Neural progenitor cell (in vitro differentiated cells): ENCODE measurements at regions not wholly inside any gene's neighbourhood (a gene's known extent, or its start where the extent isn't known, plus 50 kb on each side); places are given as distances from the start of the nearest gene placed in this dataset.

Source experiments
- DNase-seq: peaks from one replicate; pipeline ENCODE4 v3.0.0-alpha.2; 2016; ENCODE audit warnings: low spot score
- H2AFZ ChIP-seq: fragments of 200-600 bp; sonication (generic); replicated peaks from 2 replicates; pipeline ENCODE4 v1.6.1; 2016; ENCODE audit warnings: antibody characterized with exemption
- H3F3A ChIP-seq: fragments of 200-600 bp; sonication (generic); 2 replicates; pipeline ENCODE4 v1.6.1; 2016; ENCODE audit warnings: antibody characterized with exemption, low read depth
- H3K27ac ChIP-seq: fragments of 200-600 bp; sonication (generic); 2 replicates; pipeline ENCODE4 v1.5.1; 2016; ENCODE audit warnings: mild to moderate bottlenecking
- H3K27me3 ChIP-seq: fragments of 200-600 bp; sonication (generic); 2 replicates; pipeline ENCODE4 v1.6.1; 2016; ENCODE audit warnings: mild to moderate bottlenecking, moderate library complexity
- H3K36me3 ChIP-seq: fragments of 200-600 bp; sonication (generic); 2 replicates; pipeline ENCODE4 v1.5.1; 2016
- H3K4me1 ChIP-seq: fragments of 200-600 bp; sonication (generic); 2 replicates; pipeline ENCODE4 v1.6.1; 2016; ENCODE audit warnings: mixed run types
- H3K4me2 ChIP-seq: fragments of 200-600 bp; sonication (generic); 2 replicates; pipeline ENCODE4 v1.6.1; 2016
- H3K4me3 ChIP-seq: fragments of 200-600 bp; sonication (generic); 2 replicates; pipeline ENCODE4 v1.5.1; 2016
- H3K79me2 ChIP-seq: fragments of 200-600 bp; sonication (generic); 2 replicates; pipeline ENCODE4 v1.6.1; 2016; ENCODE audit warnings: low read depth
- H3K9ac ChIP-seq: fragments of 200-600 bp; sonication (generic); 2 replicates; pipeline ENCODE4 v1.6.1; 2016
- H3K9me3 ChIP-seq: fragments of 200-600 bp; sonication (generic); 2 replicates; pipeline ENCODE4 v1.5.1; 2016; ENCODE audit warnings: low read depth
- H4K20me1 ChIP-seq: fragments of 200-600 bp; sonication (generic); 2 replicates; pipeline ENCODE4 v1.6.1; 2016; ENCODE audit warnings: low read depth
- H3K27ac Mint-ChIP-seq: 3 replicates; pipeline ENCODE4 v1.8.0; 2021; ENCODE audit warnings: mixed read lengths
- H3K27me3 Mint-ChIP-seq: 2 replicates; pipeline ENCODE4 v1.8.0; 2022; ENCODE audit warnings: low read depth, mild to moderate bottlenecking, inconsistent platforms, moderate library complexity, mixed read lengths; ENCODE audit not compliant: insufficient read depth
- H3K36me3 Mint-ChIP-seq: 3 replicates; pipeline ENCODE4 v1.8.0; 2021; ENCODE audit warnings: mixed read lengths
- H3K4me1 Mint-ChIP-seq: 3 replicates; pipeline ENCODE4 v1.8.0; 2021; ENCODE audit warnings: mixed read lengths
- H3K4me3 Mint-ChIP-seq: 3 replicates; pipeline ENCODE4 v1.8.0; 2021; ENCODE audit warnings: mild to moderate bottlenecking, moderate library complexity, mixed read lengths
- H3K9me3 Mint-ChIP-seq: 3 replicates; pipeline ENCODE4 v1.8.0; 2020; ENCODE audit warnings: mixed read lengths
- EZH2 ChIP-seq: fragments of 200-600 bp; sonication (generic); IDR thresholded peaks from 2 replicates; pipeline ENCODE4 v1.6.1; 2017; ENCODE audit warnings: antibody characterized with exemption, mild to moderate bottlenecking, moderate library complexity
- EZH2phosphoT487 ChIP-seq: fragments of 200-600 bp; sonication (generic); IDR thresholded peaks from 2 replicates; pipeline ENCODE4 v1.6.1; 2017; ENCODE audit warnings: antibody characterized with exemption
- TF ChIP-seq, protein P1 (sequence below): fragments of 200-600 bp; sonication (generic); IDR thresholded peaks from 2 replicates; pipeline ENCODE4 v1.5.1; 2017; ENCODE audit warnings: antibody characterized with exemption, mild to moderate bottlenecking

DNA sequence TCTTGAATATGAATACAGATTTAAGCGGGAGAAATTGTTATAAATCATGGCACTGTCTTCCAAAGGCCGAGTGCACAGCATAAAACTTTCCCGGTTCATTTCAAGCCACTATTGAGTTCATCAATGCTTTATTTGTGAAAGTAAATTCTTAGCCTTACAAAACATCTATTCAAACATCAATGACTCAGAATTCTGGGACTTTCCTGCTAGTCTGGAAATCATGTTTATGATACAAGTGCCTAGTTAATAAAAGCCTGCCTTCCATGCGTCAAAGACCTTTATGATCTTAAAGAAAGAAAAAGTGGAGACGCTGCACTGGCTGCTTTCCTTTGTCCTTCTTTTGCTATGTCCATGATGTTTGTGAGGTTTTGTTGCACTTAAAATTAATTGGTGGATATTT lies 137.7 kb downstream of the SETD4 start:
- Histone ChIP-seq H3K9ac (no peak overlapping the region), H3K4me3 (no peak overlapping the region), H3K79me2 (no peaks in the 10 kb centered on the region), H2AFZ (no peak overlapping the region), H4K20me1 (no peaks in the 10 kb centered on the region), H3K4me2 (no peak overlapping the region), H3K36me3 (no peaks in the 10 kb centered on the region), H3K4me1 (no peaks in the 10 kb centered on the region), H3K9me3 (no peaks in the 10 kb centered on the region), H3K27ac (no peak overlapping the region), H3F3A (no peaks in the 10 kb centered on the region), H3K27me3 (no peaks in the 10 kb centered on the region)
- H3K9me3 Mint-ChIP-seq, result peaks cover 3% of the 10 kb centered on the region
- no peak for DNase-seq
- TF ChIP-seq, protein P1, sequence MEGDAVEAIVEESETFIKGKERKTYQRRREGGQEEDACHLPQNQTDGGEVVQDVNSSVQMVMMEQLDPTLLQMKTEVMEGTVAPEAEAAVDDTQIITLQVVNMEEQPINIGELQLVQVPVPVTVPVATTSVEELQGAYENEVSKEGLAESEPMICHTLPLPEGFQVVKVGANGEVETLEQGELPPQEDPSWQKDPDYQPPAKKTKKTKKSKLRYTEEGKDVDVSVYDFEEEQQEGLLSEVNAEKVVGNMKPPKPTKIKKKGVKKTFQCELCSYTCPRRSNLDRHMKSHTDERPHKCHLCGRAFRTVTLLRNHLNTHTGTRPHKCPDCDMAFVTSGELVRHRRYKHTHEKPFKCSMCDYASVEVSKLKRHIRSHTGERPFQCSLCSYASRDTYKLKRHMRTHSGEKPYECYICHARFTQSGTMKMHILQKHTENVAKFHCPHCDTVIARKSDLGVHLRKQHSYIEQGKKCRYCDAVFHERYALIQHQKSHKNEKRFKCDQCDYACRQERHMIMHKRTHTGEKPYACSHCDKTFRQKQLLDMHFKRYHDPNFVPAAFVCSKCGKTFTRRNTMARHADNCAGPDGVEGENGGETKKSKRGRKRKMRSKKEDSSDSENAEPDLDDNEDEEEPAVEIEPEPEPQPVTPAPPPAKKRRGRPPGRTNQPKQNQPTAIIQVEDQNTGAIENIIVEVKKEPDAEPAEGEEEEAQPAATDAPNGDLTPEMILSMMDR, result no peak
- no peak for TF ChIP-seq EZH2phosphoT487
- no peak for TF ChIP-seq EZH2
- no peaks in the 10 kb centered on the region for H3K27me3 Mint-ChIP-seq
- H3K4me3 Mint-ChIP-seq, result no peak overlapping the region
- H3K27ac Mint-ChIP-seq, result no peak overlapping the region
- H3K4me1 Mint-ChIP-seq, result peaks cover 3% of the 10 kb centered on the region
- no peaks in the 10 kb centered on the region for H3K36me3 Mint-ChIP-seq

DNA sequence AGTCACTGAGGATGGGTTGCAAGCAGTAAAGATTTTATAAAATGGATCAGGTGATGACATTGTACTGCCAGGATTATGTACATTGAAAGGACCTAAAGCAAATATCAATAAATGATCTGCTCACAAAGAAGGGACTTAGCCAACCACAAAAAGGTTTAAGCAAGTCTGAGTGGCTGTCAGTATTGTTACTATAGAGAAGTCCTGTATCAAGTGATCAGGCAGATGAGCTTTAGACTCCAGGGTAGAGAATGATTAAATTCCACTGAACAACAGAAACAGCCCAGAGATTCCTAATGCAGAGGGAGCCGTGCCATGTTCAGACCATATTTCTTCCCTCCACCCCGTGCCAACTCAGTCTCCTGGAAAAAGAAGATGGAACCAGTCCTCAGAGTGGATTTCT lies 138.9 kb downstream of the SETD4 start:
- Histone ChIP-seq H3K4me1 (no peaks in the 10 kb centered on the region), H3K9me3 (no peaks in the 10 kb centered on the region), H3K79me2 (no peaks in the 10 kb centered on the region), H4K20me1 (no peaks in the 10 kb centered on the region), H3K27ac (no peak overlapping the region), H3K4me2 (no peak overlapping the region), H3K36me3 (no peaks in the 10 kb centered on the region), H3K27me3 (no peaks in the 10 kb centered on the region), H2AFZ (no peak overlapping the region), H3K4me3 (no peak overlapping the region), H3K9ac (no peak overlapping the region), H3F3A (no peaks in the 10 kb centered on the region)
- Mint-ChIP-seq H3K4me3 (no peak overlapping the region), H3K27me3 (no peaks in the 10 kb centered on the region), H3K36me3 (no peaks in the 10 kb centered on the region), H3K4me1 (peaks cover 3% of the 10 kb centered on the region), H3K27ac (no peak overlapping the region), H3K9me3 (peaks cover 3% of the 10 kb centered on the region)
- no peak for TF ChIP-seq EZH2phosphoT487
- TF ChIP-seq, protein P1, result no peak
- TF ChIP-seq EZH2, result no peak
- no peak for DNase-seq

DNA sequence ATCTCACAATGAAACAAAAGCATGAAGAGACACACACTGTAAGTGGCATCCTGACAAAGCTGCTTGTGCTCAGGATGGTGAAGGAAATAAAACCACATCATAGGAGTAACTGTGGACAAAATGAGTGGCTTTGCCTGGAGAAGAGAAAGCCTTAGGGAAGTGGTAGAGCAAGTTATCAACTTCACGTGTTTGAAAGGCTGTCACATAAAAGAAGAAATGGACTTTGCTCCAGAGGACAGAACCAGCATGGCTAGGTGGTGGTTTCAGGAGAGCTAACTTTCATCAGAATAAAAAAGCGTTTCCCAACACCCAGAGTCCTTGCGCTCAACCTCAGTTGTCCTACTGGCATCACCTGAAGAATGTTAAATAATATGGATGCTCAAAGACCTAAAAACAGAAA lies 139.9 kb downstream of the SETD4 start:
- H3K36me3 ChIP-seq, result no peaks in the 10 kb centered on the region
- no peaks in the 10 kb centered on the region for H3K4me1 ChIP-seq
- no peak overlapping the region for H2AFZ ChIP-seq
- no peaks in the 10 kb centered on the region for H3F3A ChIP-seq
- no peak overlapping the region for H3K27ac ChIP-seq
- Mint-ChIP-seq H3K4me3 (no peak overlapping the region), H3K9me3 (peaks cover 7% of the 10 kb centered on the region), H3K36me3 (no peaks in the 10 kb centered on the region), H3K4me1 (peaks cover under 1% of the 10 kb centered on the region), H3K27ac (no peak overlapping the region), H3K27me3 (no peaks in the 10 kb centered on the region)
- H3K4me3 ChIP-seq, result no peak overlapping the region
- H3K9ac ChIP-seq, result no peak overlapping the region
- no peaks in the 10 kb centered on the region for H3K79me2 ChIP-seq
- no peaks in the 10 kb centered on the region for H3K9me3 ChIP-seq
- H3K4me2 ChIP-seq, result no peak overlapping the region
- no peak for DNase-seq
- H3K27me3 ChIP-seq, result no peaks in the 10 kb centered on the region
- TF ChIP-seq, protein P1, result no peak
- no peak for TF ChIP-seq EZH2
- no peak for TF ChIP-seq EZH2phosphoT487
- H4K20me1 ChIP-seq, result no peaks in the 10 kb centered on the region

DNA sequence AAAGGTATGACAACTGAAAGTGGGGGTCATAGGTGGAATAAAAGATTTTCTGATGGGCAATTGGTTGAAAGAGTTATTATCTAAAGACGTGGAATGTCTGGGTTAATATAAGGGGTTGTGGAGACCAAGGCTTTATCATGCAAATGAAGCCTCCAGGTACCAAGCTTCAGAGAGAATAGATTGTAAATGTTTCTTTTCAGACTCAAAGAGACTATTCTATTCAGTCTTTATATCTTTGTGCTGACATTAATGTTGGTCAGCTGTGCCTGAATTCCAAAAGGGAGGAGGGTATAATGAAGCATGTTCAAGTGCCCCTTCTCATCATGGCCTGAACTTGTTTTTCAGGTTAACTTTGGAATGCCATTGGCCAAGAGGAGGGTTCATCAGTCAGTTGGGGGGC lies 145.3 kb downstream of the SETD4 start:
- no peaks in the 10 kb centered on the region for H3K27me3 Mint-ChIP-seq
- no peak overlapping the region for H3K4me3 Mint-ChIP-seq
- H3K36me3 Mint-ChIP-seq, result no peaks in the 10 kb centered on the region
- DNase-seq, result no peak
- Histone ChIP-seq H2AFZ (no peak overlapping the region), H4K20me1 (no peaks in the 10 kb centered on the region), H3K4me3 (no peak overlapping the region), H3K9ac (no peak overlapping the region), H3K27ac (no peak overlapping the region), H3K27me3 (no peaks in the 10 kb centered on the region), H3F3A (no peaks in the 10 kb centered on the region), H3K4me1 (peaks cover 7% of the 10 kb centered on the region), H3K79me2 (no peaks in the 10 kb centered on the region), H3K4me2 (no peak overlapping the region), H3K36me3 (no peaks in the 10 kb centered on the region), H3K9me3 (no peaks in the 10 kb centered on the region)
- TF ChIP-seq, protein P1, result no peak
- TF ChIP-seq EZH2 (no peak), EZH2phosphoT487 (no peak)
- no peaks in the 10 kb centered on the region for H3K4me1 Mint-ChIP-seq
- peaks cover 4% of the 10 kb centered on the region for H3K9me3 Mint-ChIP-seq
- no peak overlapping the region for H3K27ac Mint-ChIP-seq
